CD4-positive, alpha-beta T cell treated with Interleukin-12 subunit alpha and Interleukin-12 subunit beta, for 1 hour (primary cell): ENCODE measurements at regions not wholly inside any gene's neighbourhood (a gene's known extent, or its start where the extent isn't known, plus 50 kb on each side); places are given as distances from the start of the nearest gene placed in this dataset.

Experiments
- DNase-seq: peaks from one replicate; pipeline ENCODE4 v3.0.0-alpha.2; 2020

GRCh38 chr14:44700694-44701093, 193.6 kb upstream of the FSCB start:
- no peak for DNase-seq

GRCh38 chr14:44700184-44700583, 193.1 kb upstream of the FSCB start:
- DNase-seq = no peak

- DNase-seq = no peak
These were observed 192.3 kb upstream of the FSCB start for GRCh38 chr14:44699391-44699790.

- DNase-seq = no peak
These were observed 162.4 kb upstream of the FSCB start for GRCh38 chr14:44669496-44669895.

GRCh38 chr14:44663136-44663535, 156.1 kb upstream of the FSCB start:
- DNase-seq = no peak

GRCh38 chr14:44662250-44662891, 155.3 kb upstream of the FSCB start:
- DNase-seq = no peak

GRCh38 chr14:44658389-44658696, 151.3 kb upstream of the FSCB start:
- no peak for DNase-seq

- no peak for DNase-seq
These were observed 150.8 kb upstream of the FSCB start for GRCh38 chr14:44657696-44658388.

GRCh38 chr14:44657203-44657602, 150.1 kb upstream of the FSCB start:
- DNase-seq = no peak

GRCh38 chr14:44654591-44654990, 147.5 kb upstream of the FSCB start:
- no peak for DNase-seq

GRCh38 chr14:44653641-44654040, 146.6 kb upstream of the FSCB start:
- no peak for DNase-seq

- no peak for DNase-seq
These were observed 145.6 kb upstream of the FSCB start for GRCh38 chr14:44652640-44653039.

GRCh38 chr14:44649061-44649460, 142.0 kb upstream of the FSCB start:
- DNase-seq = no peak

GRCh38 chr14:44640416-44640815, 133.3 kb upstream of the FSCB start:
- DNase-seq = no peak

- DNase-seq = no peak
These were observed 132.8 kb upstream of the FSCB start for GRCh38 chr14:44639781-44640385.

- no peak for DNase-seq
These were observed 127.6 kb upstream of the FSCB start for GRCh38 chr14:44634692-44635091.

GRCh38 chr14:44626423-44626822, 119.3 kb upstream of the FSCB start:
- DNase-seq = no peak

GRCh38 chr14:44625098-44625497, 118.0 kb upstream of the FSCB start:
- DNase-seq = no peak

- no peak for DNase-seq
These were observed 113.3 kb upstream of the FSCB start for GRCh38 chr14:44620121-44621019.

- DNase-seq = no peak
These were observed 109.1 kb upstream of the FSCB start for GRCh38 chr14:44616204-44616603.

- DNase-seq = no peak
These were observed 106.1 kb upstream of the FSCB start for GRCh38 chr14:44613061-44613712.

- no peak for DNase-seq
These were observed 104.9 kb upstream of the FSCB start for GRCh38 chr14:44612002-44612401.
